ENCODE measurements at regions not wholly inside any gene's neighbourhood (a gene's known extent, or its start where the extent isn't known, plus 50 kb on each side); places are given as distances from the start of the nearest gene placed in this dataset.

GRCh38 chr3:127134887-127135240, 58.1 kb upstream of the PRR23E start:
- TF ChIP-seq CTCF (IDR thresholded peaks at IDR 0.05) (no peak), POLR2A (IDR thresholded peaks at IDR 0.05) (no peak)

Measured in body of pancreas (tissue), 4 donors.